Activated CD4-positive, alpha-beta T cell treated with anti-CD3 and anti-CD28 coated beads for 36 hours (primary cell): ENCODE measurements at regions not wholly inside any gene's neighbourhood (a gene's known extent, or its start where the extent isn't known, plus 50 kb on each side); places are given as distances from the start of the nearest gene placed in this dataset.

ENCODE experiments used
- ATAC-seq: fragments of 200-7000 bp; cut with Tn5 transposase; one replicate; pipeline ENCODE4 v1.10.0; 2021; ENCODE audit warnings: mild to moderate bottlenecking, moderate library complexity
- CTCF ChIA-PET: fragments of 350-600 bp; sonication (Branson Sonifier 250); formaldehyde crosslinking; loops from one replicate; lab custom pipeline; 2021; ENCODE audit warnings: antibody characterized with exemption; lab: Charles Lee
- POLR2A ChIA-PET: fragments of 350-600 bp; sonication (Branson Sonifier 250); formaldehyde crosslinking; loops from one replicate; lab custom pipeline; 2021; ENCODE audit warnings: antibody characterized with exemption, inconsistent platforms; lab: Charles Lee
- DNase-seq: peaks from one replicate; pipeline ENCODE4 v3.0.0-alpha.2; 2020
- H3K27ac Mint-ChIP-seq: one replicate; pipeline ENCODE4 v1.8.0; 2021; ENCODE audit warnings: mixed read lengths
- H3K27me3 Mint-ChIP-seq: one replicate; pipeline ENCODE4 v1.8.0; 2021; ENCODE audit warnings: mixed read lengths
- H3K36me3 Mint-ChIP-seq: one replicate; pipeline ENCODE4 v1.8.0; 2021; ENCODE audit warnings: low read depth, mixed read lengths
- H3K4me1 Mint-ChIP-seq: one replicate; pipeline ENCODE4 v1.8.0; 2021; ENCODE audit warnings: mixed read lengths
- H3K4me3 Mint-ChIP-seq: one replicate; pipeline ENCODE4 v1.8.0; 2021; ENCODE audit warnings: mild to moderate bottlenecking, moderate library complexity, mixed read lengths
- H3K9me3 Mint-ChIP-seq: one replicate; pipeline ENCODE4 v1.8.0; 2021; ENCODE audit warnings: low read depth, mixed read lengths
- intact Hi-C, 2 experiments: fragments of 100-400 bp; cut with DNase I in 1 of 2; cut with micrococcal nuclease in 1 of 2; formaldehyde crosslinking; loops; one replicate each; pipeline versions ENCODE4 v1.14.2 to v1.15.1; 2022 to 2024; cut with DNase I, micrococcal nuclease

DNA sequence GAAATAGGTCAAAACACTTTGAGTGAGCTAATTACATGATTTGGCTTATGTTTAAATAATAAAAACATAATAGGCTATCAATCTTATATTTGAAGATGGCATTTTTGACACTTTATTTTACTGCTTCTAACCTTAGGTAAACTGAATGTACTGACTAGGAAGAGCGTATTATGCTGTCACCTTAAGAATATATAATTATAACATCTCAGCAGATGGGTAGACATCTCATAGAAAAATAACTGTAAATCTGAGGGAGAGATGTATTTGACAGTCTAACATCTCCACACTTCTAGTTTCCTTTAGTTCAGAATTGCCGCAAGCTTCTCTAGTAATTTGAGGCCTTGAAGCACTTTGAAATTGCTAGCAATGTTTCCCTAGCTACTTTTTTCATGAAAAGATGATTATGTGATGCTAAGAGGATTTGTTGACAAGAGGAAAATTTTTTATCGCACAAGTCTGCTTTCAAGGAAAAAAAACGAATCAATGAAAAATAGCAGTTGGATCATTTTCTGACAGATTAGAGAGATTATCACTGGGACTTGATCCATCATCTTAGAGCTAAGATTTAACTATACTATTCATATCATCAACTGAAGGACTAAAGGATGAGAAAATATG, 238.2 kb upstream of the NAALADL2 start:
- no peak for DNase-seq
- Mint-ChIP-seq H3K27me3 (no peaks in the 10 kb centered on the region), H3K9me3 (no peaks in the 10 kb centered on the region), H3K4me3 (no peak overlapping the region), H3K4me1 (no peaks in the 10 kb centered on the region), H3K27ac (no peak overlapping the region), H3K36me3 (no peaks in the 10 kb centered on the region)
- no peak for ATAC-seq
- intact Hi-C loops = no loop called here
- ChIA-PET POLR2A (no interaction called here), CTCF (no interaction called here)

DNA sequence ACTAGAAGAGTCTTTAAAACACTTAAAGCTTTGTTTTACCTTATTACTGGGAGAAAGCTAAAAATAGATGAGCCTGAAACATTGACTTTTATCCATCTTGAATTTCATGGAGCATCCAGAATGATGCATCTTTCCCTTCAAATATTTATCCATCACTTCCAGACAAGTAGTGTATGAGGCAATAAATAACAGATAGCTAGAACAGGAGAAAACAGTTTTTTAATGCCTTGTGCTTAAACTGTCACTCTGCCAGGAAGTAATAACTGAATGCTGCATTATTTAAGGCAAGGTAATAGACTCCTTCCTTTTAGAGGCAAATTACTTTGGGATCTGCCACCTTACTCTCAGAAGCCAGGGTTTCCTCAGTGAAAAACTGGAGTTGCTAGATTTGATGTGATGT, 225.8 kb upstream of the NAALADL2 start:
- H3K4me3 Mint-ChIP-seq = no peak overlapping the region
- no peaks in the 10 kb centered on the region for H3K27me3 Mint-ChIP-seq
- no peak overlapping the region for H3K27ac Mint-ChIP-seq
- no peaks in the 10 kb centered on the region for H3K9me3 Mint-ChIP-seq
- ATAC-seq (no peak), DNase-seq (no peak)
- H3K4me1 Mint-ChIP-seq = no peaks in the 10 kb centered on the region
- ChIA-PET POLR2A (no interaction called here), CTCF (interaction anchor here (0.7 to 0.8 kb wide), 2 partner anchors 1300 to 1904 kb away, joined by 3 read pairs; no protein-coding TSS in a partner anchor)
- intact Hi-C loops = no loop called here
- H3K36me3 Mint-ChIP-seq = no peaks in the 10 kb centered on the region

DNA sequence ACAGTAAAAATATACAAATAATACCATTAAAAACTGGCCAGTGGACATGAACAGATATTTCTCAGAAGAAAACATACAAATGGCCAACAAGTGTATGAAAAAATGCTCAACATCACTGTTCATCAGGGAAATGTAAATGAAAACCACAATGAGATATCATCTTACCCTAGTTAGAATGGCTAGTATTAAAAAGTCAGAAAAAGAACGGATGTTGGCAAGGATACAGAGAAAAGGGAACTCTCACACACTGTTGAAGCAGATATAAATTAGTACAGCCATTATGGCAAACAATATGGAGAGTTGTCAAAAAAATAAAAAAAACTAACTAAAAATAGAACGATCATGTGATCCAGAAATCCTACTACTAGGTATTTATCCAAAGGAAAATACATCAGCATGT, 222.7 kb upstream of the NAALADL2 start:
- CTCF ChIA-PET = no interaction called here
- DNase-seq (no peak), ATAC-seq (no peak)
- Mint-ChIP-seq H3K27ac (no peak overlapping the region), H3K4me1 (no peaks in the 10 kb centered on the region), H3K36me3 (no peaks in the 10 kb centered on the region), H3K9me3 (no peaks in the 10 kb centered on the region), H3K27me3 (no peaks in the 10 kb centered on the region), H3K4me3 (no peak overlapping the region)
- POLR2A ChIA-PET = no interaction called here
- intact Hi-C loops = no loop called here

DNA sequence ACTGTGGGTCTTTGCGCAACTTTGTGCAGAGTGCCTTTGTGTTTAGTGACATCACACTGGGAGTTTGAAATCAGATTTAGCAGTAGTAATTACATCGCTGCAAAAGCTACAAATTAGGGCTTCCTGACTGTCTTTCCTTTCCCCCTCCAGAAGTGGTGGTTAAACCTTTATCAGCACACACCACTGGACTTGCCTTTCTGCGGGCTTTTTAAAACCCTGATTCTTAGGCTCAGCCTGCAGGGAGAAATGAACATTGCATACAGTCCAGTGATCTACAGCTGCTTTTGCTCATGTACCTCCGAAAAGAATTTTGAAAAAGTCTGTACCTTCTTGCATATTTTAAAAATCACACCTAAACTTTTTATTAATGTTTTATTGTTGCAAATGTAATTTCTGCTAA, 219.7 kb upstream of the NAALADL2 start:
- H3K4me3 Mint-ChIP-seq = no peak overlapping the region
- intact Hi-C loops = no loop called here
- H3K27ac Mint-ChIP-seq = no peak overlapping the region
- DNase-seq (no peak), ATAC-seq (no peak)
- no peaks in the 10 kb centered on the region for H3K4me1 Mint-ChIP-seq
- no peaks in the 10 kb centered on the region for H3K27me3 Mint-ChIP-seq
- POLR2A ChIA-PET = no interaction called here
- CTCF ChIA-PET = no interaction called here
- H3K36me3 Mint-ChIP-seq = no peaks in the 10 kb centered on the region
- H3K9me3 Mint-ChIP-seq = no peaks in the 10 kb centered on the region

DNA sequence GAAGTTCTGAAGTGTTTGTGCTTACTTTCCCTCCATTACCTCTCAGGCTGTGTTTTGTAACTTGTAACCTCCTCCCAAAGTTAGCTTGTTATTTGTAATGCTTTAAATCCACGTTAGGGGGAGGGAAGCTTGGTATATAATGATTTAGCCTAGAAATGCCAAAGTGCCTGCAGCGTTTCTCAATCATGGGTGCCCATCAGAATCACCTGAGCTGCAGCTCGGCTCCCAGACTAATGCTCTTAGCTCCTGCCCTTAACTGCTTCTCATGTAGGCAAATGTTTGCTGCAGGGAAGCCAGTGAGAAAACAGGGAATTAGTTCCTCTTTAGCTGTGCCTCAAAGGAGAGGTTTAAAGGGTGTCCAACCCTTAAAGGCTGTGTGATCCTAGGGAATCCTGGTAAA, 219.2 kb upstream of the NAALADL2 start:
- Mint-ChIP-seq H3K9me3 (no peaks in the 10 kb centered on the region), H3K36me3 (no peaks in the 10 kb centered on the region), H3K27me3 (no peaks in the 10 kb centered on the region), H3K4me3 (no peak overlapping the region), H3K27ac (no peak overlapping the region), H3K4me1 (no peaks in the 10 kb centered on the region)
- intact Hi-C loops = no loop called here
- CTCF ChIA-PET = no interaction called here
- DNase-seq (no peak), ATAC-seq (no peak)
- POLR2A ChIA-PET = no interaction called here

DNA sequence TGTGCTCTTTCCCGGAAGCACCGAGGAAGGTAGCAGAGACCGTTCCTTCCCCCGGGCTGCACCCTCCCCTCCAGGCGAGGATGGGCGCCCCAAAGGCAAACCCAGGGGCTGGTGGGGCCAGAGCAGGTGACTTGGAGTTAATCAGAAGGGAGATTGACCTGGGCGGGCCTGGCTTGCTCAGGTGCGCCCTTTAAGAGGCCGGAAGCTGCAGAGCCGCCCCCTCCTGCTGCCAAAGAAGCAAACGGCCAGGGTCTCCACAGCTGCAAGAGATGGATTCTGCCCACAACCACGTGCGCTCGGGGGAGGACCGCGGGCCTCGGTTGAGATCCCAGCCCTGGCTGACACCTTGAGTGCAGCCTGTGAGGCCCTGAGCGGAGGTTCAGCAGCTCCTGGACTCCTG, 218.2 kb upstream of the NAALADL2 start:
- intact Hi-C loops = no loop called here
- H3K4me1 Mint-ChIP-seq = no peaks in the 10 kb centered on the region
- DNase-seq (no peak), ATAC-seq (no peak)
- no peaks in the 10 kb centered on the region for H3K9me3 Mint-ChIP-seq
- no peaks in the 10 kb centered on the region for H3K36me3 Mint-ChIP-seq
- no peak overlapping the region for H3K27ac Mint-ChIP-seq
- POLR2A ChIA-PET = no interaction called here
- CTCF ChIA-PET = no interaction called here
- H3K4me3 Mint-ChIP-seq = no peak overlapping the region
- no peaks in the 10 kb centered on the region for H3K27me3 Mint-ChIP-seq

DNA sequence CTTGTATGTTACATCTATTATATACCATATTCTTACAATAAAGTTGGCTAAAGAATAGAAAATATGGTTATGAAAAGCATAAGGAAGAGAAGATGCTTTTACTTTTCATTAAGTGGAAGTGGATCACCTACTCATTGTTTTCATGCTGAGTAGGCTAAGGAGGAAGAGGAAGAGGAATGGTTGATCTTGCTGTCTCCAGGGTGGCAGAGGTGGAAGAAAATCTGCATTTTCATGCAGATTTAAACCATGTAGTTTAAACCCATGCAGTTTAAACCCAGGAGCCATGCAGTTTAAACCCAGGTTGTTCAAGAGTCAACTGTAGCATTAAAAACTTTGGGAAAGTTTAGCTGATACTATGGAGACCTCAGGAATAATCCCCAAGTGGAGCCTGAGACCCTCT, 214.8 kb upstream of the NAALADL2 start:
- Mint-ChIP-seq H3K27me3 (no peaks in the 10 kb centered on the region), H3K4me1 (no peaks in the 10 kb centered on the region), H3K9me3 (no peaks in the 10 kb centered on the region), H3K27ac (no peak overlapping the region), H3K4me3 (no peak overlapping the region), H3K36me3 (no peaks in the 10 kb centered on the region)
- CTCF ChIA-PET = interaction anchor here (1.0 kb wide), 1 partner anchor 18 kb away, joined by 4 read pairs; no protein-coding TSS in a partner anchor
- DNase-seq (no peak), ATAC-seq (no peak)
- intact Hi-C loops = no loop called here
- POLR2A ChIA-PET = no interaction called here

DNA sequence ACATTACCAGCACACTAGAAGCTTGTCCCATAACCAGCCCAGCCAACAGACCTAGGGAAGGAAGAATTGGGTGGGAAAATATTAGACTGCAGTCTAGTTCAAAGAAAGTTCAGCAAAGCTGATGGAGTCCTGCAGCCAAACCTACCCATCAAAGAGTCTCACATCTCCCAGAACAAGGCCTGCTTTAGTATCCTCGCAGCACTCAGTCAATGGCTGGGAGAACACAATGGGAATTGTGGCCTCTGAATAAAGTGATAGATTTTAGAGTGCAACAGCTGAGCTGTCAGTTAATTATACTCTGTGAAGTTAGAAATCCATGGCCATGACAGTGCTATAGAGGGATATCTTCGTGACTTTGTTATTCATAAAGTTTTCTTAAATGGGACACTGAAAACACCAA, 207.2 kb upstream of the NAALADL2 start:
- H3K27ac Mint-ChIP-seq = no peak overlapping the region
- no peak overlapping the region for H3K4me3 Mint-ChIP-seq
- intact Hi-C loops = no loop called here
- no peaks in the 10 kb centered on the region for H3K4me1 Mint-ChIP-seq
- ChIA-PET POLR2A (no interaction called here), CTCF (no interaction called here)
- DNase-seq (no peak), ATAC-seq (no peak)
- no peaks in the 10 kb centered on the region for H3K36me3 Mint-ChIP-seq
- no peaks in the 10 kb centered on the region for H3K27me3 Mint-ChIP-seq
- peaks cover 2% of the 10 kb centered on the region for H3K9me3 Mint-ChIP-seq

DNA sequence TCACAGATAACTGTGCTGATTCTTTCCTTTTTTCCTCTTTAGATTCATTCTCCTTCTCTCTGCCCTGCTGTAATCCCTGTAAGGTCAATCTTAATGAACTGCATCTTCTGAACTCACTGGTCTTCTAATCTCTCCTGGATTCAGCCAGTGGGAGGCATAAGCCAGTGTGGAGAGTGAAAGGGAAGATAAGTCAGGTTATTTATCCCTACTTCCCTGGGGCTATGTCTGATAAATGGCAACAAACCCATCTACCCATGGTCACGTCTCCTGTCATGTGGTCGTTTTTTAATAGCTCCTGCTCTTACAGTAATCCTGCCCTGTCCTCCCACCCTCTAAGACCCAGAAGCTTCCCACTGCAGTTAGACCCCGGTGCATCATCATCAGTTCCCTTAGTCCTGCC, 199.6 kb upstream of the NAALADL2 start:
- no peaks in the 10 kb centered on the region for H3K4me1 Mint-ChIP-seq
- ATAC-seq = no peak
- no peaks in the 10 kb centered on the region for H3K9me3 Mint-ChIP-seq
- no peaks in the 10 kb centered on the region for H3K36me3 Mint-ChIP-seq
- no peak overlapping the region for H3K27ac Mint-ChIP-seq
- no peaks in the 10 kb centered on the region for H3K27me3 Mint-ChIP-seq
- ChIA-PET CTCF (no interaction called here), POLR2A (no interaction called here)
- no peak overlapping the region for H3K4me3 Mint-ChIP-seq
- intact Hi-C loops = no loop called here
- DNase-seq = no peak

DNA sequence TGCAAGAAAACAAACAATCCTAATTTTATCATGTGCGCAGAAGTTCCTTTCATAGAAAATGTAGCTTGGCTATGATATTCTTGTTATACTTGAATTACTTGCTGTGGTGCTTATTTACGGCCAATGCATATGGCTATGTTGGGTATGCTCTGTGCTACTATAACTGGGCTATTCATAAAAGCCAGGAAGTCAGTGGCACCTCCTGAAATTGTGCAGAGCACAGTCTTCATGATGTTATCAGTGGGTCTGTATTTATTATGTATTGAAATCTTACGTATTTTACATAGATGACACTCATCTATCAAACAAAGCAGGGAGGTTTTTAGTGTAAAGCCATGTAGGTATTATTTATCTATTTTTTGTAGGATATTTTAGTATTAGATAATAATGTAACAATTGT, 196.5 kb upstream of the NAALADL2 start:
- CTCF ChIA-PET = interaction anchor here (1.2 kb wide), 1 partner anchor 18 kb away, joined by 4 read pairs; no protein-coding TSS in a partner anchor
- DNase-seq (no peak), ATAC-seq (no peak)
- POLR2A ChIA-PET = no interaction called here
- intact Hi-C loops = loop anchor here in 1 of 2 experiments (10.0 kb wide), 1 partner anchor 58 kb away; no protein-coding TSS in a partner anchor
- Mint-ChIP-seq H3K4me3 (no peak overlapping the region), H3K9me3 (no peaks in the 10 kb centered on the region), H3K4me1 (no peaks in the 10 kb centered on the region), H3K36me3 (no peaks in the 10 kb centered on the region), H3K27me3 (no peaks in the 10 kb centered on the region), H3K27ac (no peak overlapping the region)

DNA sequence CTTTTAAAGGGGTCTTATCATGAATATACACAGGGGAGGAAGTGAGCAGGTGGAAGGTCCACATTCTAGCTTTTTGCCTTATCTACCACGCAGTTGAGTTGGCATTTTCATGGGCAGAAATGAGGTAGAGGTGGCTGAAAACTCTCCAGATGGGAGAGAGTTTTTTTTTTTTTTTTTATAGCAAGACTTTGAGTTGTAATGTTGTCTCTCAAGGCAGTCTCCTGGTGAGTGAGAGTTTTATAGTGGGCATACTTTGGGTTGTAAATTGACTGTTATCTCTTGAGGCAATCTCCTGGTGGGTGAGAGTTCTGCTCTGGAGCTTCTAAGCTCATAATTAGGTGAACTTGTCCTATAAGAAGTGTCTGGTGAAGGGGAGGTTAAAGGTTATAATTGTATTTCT, 191.7 kb upstream of the NAALADL2 start:
- H3K36me3 Mint-ChIP-seq = no peaks in the 10 kb centered on the region
- no peaks in the 10 kb centered on the region for H3K27me3 Mint-ChIP-seq
- intact Hi-C loops = loop anchor here in 1 of 2 experiments (10.0 kb wide), 1 partner anchor 63 kb away; no protein-coding TSS in a partner anchor
- H3K4me1 Mint-ChIP-seq = no peaks in the 10 kb centered on the region
- CTCF ChIA-PET = no interaction called here
- ATAC-seq = no peak
- no peak overlapping the region for H3K27ac Mint-ChIP-seq
- H3K9me3 Mint-ChIP-seq = peaks cover 2% of the 10 kb centered on the region
- H3K4me3 Mint-ChIP-seq = no peak overlapping the region
- DNase-seq = no peak
- POLR2A ChIA-PET = no interaction called here

DNA sequence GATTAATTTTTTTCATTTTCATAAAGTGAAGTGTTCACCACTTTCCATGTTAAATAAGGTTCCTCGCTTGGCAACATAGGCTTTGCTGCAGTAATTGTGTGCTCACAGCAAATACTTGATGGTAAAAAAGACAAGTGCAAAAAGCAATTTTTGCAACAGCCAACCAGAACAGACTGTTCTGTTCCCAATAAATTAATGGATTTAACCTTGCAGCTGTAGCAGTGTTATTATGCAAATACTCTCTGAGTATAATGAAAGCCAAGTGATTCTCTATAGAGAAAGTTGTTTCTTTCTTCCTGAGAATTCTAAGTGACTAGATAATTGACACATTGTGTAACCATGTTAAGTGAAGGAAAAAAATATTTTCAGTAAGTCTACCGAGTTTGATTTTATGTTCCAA, 183.7 kb upstream of the NAALADL2 start:
- Mint-ChIP-seq H3K9me3 (no peaks in the 10 kb centered on the region), H3K27ac (no peak overlapping the region), H3K4me1 (no peaks in the 10 kb centered on the region), H3K4me3 (no peak overlapping the region), H3K27me3 (no peaks in the 10 kb centered on the region), H3K36me3 (no peaks in the 10 kb centered on the region)
- ChIA-PET POLR2A (no interaction called here), CTCF (no interaction called here)
- no peak for DNase-seq
- intact Hi-C loops = no loop called here
- ATAC-seq = no peak
